ENCODE measurements at regions not wholly inside any gene's neighbourhood (a gene's known extent, or its start where the extent isn't known, plus 50 kb on each side); places are given as distances from the start of the nearest gene placed in this dataset.
A peak's percentile ranks its signal among the peaks of the same experiment; 100 is the strongest.
"Not testable (repeated sequence)": the region's sequence is repeated elsewhere in the genome, so short reads cannot be mapped to it uniquely, and the experiment has no call there.

- DNase-seq: no peak
Observed at GRCh38 chr10:25076506-25077177, 60.2 kb downstream of the THNSL1 start.

- DNase-seq: no peak
Observed at GRCh38 chr10:25078658-25079431, 62.4 kb downstream of the THNSL1 start.

GRCh38 chr10:25080880-25081581, 64.6 kb downstream of the THNSL1 start:
- DNase-seq: peak; percentile 79

GRCh38 chr10:25082276-25083204, 66.1 kb downstream of the THNSL1 start:
- no peak for DNase-seq

- DNase-seq: no peak
Observed at GRCh38 chr10:25083546-25084111, 67.2 kb downstream of the THNSL1 start.

- DNase-seq: no peak
Observed at GRCh38 chr10:25084447-25084846, 68.0 kb downstream of the THNSL1 start.

GRCh38 chr10:25094590-25094989, 78.2 kb downstream of the THNSL1 start:
- no peak for DNase-seq

- no peak for DNase-seq
Observed at GRCh38 chr10:25097669-25098411, 77.0 kb upstream of the GPR158 start.

GRCh38 chr10:25100141-25100540, 74.7 kb upstream of the GPR158 start:
- no peak for DNase-seq

GRCh38 chr10:25101461-25102146, 73.2 kb upstream of the GPR158 start:
- DNase-seq: no peak

- DNase-seq: no peak
Observed at GRCh38 chr10:25102147-25102822, 72.5 kb upstream of the GPR158 start.

GRCh38 chr10:25103703-25104102, 71.1 kb upstream of the GPR158 start:
- no peak for DNase-seq

GRCh38 chr10:25104441-25104840, 70.4 kb upstream of the GPR158 start:
- DNase-seq: no peak

- no peak for DNase-seq
Observed at GRCh38 chr10:25105262-25105661, 69.5 kb upstream of the GPR158 start.

- no peak for DNase-seq
Observed at GRCh38 chr10:25105743-25106260, 69.0 kb upstream of the GPR158 start.

- DNase-seq: no peak
Observed at GRCh38 chr10:25107756-25108155, 67.0 kb upstream of the GPR158 start.

GRCh38 chr10:25109896-25110295, 64.9 kb upstream of the GPR158 start:
- not testable (repeated sequence) for DNase-seq

- no peak for DNase-seq
Observed at GRCh38 chr10:25112016-25112415, 62.8 kb upstream of the GPR158 start.

- peak; percentile 63 for DNase-seq
Observed at GRCh38 chr10:25113191-25114035, 61.4 kb upstream of the GPR158 start.

All from activated CD8-positive, alpha-beta memory T cell treated with anti-CD3 and anti-CD28 coated beads, Interleukin-2, amount 50 U/mL, for 48 hours (primary cell).